GM23248 (cell line): ENCODE measurements at regions not wholly inside any gene's neighbourhood (a gene's known extent, or its start where the extent isn't known, plus 50 kb on each side); places are given as distances from the start of the nearest gene placed in this dataset.
"Not testable (repeated sequence)": the region's sequence is repeated elsewhere in the genome, so short reads cannot be mapped to it uniquely, and the experiment has no call there.

Experiments
- EZH2 ChIP-seq: fragments of 200-600 bp; sonication (generic); IDR thresholded peaks from 2 replicates; pipeline ENCODE4 v1.6.1; 2018; ENCODE audit warnings: antibody characterized with exemption, mild to moderate bottlenecking; ENCODE audit not compliant: insufficient read depth, poor library complexity, severe bottlenecking
- EZH2phosphoT487 ChIP-seq: fragments of 200-600 bp; sonication (generic); IDR thresholded peaks from 2 replicates; pipeline ENCODE4 v1.6.1; 2018; ENCODE audit warnings: antibody characterized with exemption, moderate library complexity, mild to moderate bottlenecking, low read depth; ENCODE audit not compliant: insufficient read depth

DNA sequence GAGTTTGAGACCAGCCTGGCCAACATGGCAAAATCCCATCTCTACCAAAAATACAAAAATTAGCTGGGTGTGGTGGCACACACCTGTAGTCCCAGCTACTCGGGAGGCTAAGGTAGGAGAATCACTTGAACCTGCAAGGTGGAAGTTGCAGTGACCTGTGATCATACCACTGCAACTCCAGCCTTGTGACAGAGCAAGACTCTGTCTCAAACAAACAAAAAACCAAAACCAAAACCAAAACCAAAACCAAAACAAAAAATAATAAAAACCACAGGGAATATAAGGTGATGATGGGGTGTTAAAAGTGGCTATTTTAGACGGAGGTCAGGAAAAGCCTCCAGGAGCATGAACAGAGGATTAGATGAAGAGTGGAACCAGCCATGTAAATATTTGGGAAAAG lies 96.3 kb upstream of the ARRDC3 start:
- not testable (repeated sequence) for TF ChIP-seq EZH2, EZH2phosphoT487
